GM19351 (cell line): ENCODE measurements at regions not wholly inside any gene's neighbourhood (a gene's known extent, or its start where the extent isn't known, plus 50 kb on each side); places are given as distances from the start of the nearest gene placed in this dataset.

ENCODE experiments used
- ATAC-seq: cut with Tn5 transposase; IDR thresholded peaks from one replicate; pipeline ENCODE4 v1.9.1; 2021; ENCODE audit warnings: mild to moderate bottlenecking, moderate library complexity; ENCODE audit not compliant: unreplicated experiment

GRCh38 chr9:107660976-107661375, 171.4 kb upstream of the KLF4 start:
- no peak for ATAC-seq

DNA sequence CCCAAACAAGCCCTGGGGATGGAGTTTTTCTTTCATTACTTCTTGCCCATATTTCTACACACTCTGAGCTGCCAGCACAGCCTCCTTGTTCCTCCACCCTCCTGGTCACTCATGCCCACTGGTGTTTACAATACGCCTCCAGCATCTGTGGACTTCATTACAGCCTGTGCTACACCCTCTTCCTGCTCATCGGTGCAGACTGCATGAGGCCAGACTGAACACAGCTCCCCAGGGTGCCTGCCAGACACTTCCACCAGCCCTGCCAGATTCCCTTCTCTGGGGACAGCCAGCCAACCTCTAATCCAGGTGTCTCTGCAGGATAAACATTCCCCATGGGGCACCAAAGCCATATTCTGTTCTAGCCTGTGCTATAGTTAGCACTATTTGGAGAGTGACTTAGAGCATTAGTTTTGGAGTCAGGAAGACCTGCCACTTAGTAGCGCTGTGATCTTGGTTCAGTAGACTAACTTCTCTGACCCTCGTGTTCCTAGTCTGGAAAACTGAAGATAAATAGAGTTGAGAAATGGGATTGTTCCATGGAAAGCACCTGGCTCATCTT, 163.8 kb upstream of the KLF4 start:
- ATAC-seq = no peak

DNA sequence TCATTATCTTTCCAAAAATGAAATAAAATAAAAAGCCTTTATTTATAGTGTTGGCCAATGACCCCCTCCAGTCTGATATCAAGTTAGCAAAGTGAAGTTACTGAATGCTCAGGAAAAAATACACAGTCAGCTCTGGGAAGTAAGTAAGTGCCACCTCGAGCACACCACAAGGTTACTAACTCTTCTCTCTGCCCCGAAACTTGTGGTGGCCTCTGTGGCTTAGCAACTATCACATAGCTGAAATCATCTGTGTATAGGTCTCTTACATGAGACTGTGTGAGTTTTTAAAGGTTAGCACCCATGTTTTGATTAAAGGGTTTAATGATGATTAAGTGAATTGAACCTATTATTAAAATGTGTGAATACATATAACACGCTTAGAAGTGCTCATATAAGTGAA, 161.4 kb upstream of the KLF4 start:
- ATAC-seq = no peak

DNA sequence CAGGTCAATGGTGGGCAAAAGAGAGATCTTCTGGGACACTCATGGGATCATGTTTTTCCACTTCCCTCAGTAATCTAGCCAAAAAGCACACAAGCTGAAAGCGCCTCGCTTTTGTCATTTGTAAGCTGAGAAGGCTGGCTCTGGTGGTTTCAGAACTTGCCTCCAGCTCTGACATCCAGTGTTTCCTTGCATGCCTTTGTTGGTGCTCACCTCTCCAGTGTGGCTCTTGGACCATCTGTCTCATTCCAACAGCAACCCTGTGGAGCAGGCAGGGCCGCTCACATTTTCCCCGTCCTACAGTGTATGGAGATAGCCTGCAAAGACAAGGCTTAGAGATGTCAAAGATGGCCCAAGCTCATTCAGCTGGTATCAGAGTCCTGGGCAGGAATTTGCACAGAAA, 160.8 kb upstream of the KLF4 start:
- ATAC-seq = no peak

GRCh38 chr9:107648153-107648715, 158.7 kb upstream of the KLF4 start:
- no peak for ATAC-seq

GRCh38 chr9:107647611-107648010, 158.0 kb upstream of the KLF4 start:
- no peak for ATAC-seq

DNA sequence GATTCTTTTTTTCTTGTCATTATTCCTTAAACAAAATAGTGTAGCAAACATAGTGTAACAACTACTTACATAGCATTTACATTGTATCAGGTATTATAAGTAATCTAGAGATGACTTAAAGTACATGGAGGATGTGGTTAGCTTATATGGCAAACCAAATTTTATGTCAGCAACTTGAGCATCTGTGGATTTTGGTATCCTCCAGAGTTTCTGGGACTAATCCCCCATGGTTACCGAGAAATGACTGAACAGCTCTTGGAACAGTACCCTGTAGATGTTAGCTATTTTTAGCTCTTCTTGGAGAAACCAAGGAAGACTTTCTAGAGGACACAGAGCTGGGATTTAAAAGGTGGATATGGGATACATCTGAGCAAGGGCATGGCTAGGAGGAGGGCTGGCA, 157.6 kb upstream of the KLF4 start:
- ATAC-seq = no peak

- no peak for ATAC-seq
These were observed 155.9 kb upstream of the KLF4 start for GRCh38 chr9:107645464-107645833.

- no peak for ATAC-seq
These were observed 155.3 kb upstream of the KLF4 start for GRCh38 chr9:107644733-107645463.

GRCh38 chr9:107639426-107639825, 149.9 kb upstream of the KLF4 start:
- no peak for ATAC-seq

- ATAC-seq = no peak
These were observed 149.1 kb upstream of the KLF4 start for GRCh38 chr9:107638521-107639310.

DNA sequence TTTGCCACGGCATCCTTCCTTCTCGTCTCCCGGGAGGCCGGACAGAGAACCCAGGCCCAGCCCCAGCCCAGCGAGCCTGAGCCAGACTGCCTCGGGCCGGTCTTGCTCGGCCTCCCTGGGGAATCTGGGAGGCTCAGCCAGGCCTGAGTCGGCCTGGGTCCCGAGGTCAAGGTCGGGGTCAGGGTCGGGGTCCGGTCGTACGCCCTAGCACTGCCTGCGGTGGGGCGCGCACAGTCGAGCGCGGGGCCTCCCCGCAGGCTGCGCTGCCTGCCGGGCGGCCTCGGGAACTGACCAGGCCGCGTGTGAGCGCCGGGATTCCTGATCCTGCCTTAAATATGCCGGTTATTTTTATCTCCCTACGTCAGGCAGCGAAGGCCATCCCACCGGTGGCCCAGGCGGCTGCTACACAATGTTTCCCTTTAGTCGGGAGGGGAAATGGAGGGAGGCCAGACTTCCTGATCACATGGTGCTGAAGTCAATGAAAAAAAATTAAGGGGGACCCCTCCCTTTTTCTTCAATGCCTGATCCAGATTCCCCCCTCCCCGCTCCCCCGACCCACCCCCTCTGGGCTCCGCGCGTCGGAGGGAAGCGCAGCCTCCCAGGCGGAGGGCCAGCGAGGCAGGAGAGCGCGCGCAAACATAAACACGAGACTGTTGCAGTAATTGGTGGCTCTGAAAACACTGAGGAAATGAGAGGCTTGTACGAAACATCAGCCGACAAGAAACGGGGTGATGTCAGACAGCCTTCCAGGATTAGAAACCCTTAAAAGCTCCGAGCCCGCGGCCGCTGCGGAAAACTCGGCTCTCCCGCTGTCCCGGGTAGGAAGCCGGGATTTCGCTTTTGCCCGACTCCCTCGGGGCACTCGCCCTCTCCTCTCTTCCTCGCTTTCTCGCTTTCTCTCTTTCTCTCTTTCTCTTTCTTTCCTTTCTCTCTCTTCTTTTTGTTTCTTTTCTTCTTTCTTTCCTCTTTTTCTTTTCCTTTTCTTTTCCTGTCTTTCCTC, 148.2 kb upstream of the KLF4 start:
- ATAC-seq = peak; percentile 65

- no peak for ATAC-seq
These were observed 147.2 kb upstream of the KLF4 start for GRCh38 chr9:107636571-107637381.

DNA sequence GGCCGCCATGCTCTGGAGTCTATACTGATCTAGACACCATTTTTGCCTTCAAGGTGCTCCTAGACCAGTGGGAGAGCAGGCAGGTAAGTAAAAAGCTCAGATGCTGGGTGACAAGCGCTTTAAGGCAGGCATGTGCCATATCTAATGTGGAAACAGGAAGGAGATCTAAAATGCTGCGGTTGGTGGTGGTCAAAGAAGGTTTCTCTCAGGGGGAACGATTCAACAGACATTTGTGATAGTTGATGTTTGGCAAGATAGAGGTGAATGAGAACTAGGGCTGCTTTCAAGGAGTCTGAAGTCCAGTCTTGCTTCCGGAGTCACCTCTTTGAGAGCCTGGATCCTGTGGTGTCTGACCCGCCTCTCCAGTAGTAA, 146.2 kb upstream of the KLF4 start:
- no peak for ATAC-seq

DNA sequence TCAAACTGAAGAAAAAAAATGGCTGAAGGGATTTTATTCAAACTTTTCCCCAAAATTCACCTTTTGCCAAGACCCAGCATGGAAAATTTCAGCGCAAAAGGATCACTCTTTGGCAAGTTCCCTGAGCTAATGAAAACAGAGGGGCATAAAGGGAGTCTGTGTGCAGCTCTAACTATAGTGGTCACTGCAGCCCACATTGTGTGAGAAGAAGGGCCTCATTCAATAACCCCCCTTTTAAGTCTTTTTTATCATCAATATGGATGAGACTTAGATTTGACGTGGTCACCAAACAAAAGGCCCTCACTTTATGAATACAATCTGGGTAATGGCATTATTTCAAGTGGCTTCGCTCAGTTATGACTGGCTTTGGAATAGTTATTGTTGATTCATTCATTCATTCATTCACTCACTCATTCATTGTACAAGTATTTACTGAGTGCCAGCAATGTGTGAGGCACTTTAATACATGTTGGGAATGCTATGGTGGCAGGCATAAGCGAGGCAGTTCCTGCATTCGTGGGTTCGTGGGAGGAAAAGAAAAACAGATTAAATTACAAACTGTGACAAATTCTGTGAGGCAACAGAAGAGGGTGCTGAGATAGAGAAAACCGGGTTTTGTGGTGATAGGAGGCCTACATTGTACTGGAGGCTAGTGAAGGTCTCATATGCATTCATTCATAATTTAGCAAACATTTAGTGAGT, 145.7 kb upstream of the KLF4 start:
- ATAC-seq = no peak

GRCh38 chr9:107633406-107633805, 143.8 kb upstream of the KLF4 start:
- ATAC-seq = no peak

GRCh38 chr9:107632661-107633060, 143.1 kb upstream of the KLF4 start:
- no peak for ATAC-seq

- ATAC-seq = no peak
These were observed 142.6 kb upstream of the KLF4 start for GRCh38 chr9:107632216-107632615.

DNA sequence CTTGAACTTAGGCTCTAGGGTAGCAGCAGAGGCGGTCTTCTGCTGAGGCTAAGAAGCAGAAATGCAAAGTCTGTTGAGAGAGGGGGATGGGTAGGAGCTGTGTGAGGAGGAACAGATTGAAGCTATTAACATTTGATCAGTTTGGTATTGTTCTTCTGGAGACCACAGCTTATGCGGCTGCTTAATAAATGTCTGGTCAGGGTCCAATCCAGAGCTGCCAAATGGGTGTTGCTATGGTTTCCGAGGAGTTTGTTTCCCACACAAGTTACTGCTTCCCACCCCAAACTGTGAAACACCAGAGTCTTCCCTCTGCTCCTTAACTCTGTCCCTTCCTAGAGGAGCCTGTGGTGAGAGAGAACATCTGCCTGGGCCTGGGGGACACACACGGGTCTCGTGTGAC, 142.2 kb upstream of the KLF4 start:
- ATAC-seq = no peak
